ENCODE measurements at regions not wholly inside any gene's neighbourhood (a gene's known extent, or its start where the extent isn't known, plus 50 kb on each side); places are given as distances from the start of the nearest gene placed in this dataset.

DNA sequence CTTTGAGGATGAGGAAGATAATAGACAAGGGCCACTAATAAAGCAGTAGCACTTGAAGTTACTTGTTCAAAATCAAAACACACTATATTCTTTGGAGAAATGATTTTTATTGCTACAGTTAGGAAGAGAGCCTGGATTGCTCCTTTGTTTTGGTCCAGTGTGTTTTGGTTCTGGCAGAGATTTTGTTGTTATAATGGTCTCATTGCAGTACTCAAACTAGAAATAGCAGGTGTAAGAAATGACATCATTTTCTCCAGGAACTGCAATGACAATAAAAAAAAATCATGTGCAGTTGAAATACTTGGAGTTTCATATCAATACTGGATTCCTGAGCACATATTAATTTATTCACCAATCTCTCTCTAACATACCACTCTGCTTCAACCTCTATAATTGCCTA lies 490.3 kb downstream of the CCDC85A start:
- Histone ChIP-seq H3K4me3 (replicated peaks; ENCODE audit: low read depth, low read length) (no peak overlapping the region), H3K27me3 (replicated peaks; ENCODE audit: control insufficient read depth, insufficient read depth, low read length) (no peaks in the 10 kb centered on the region), H3K36me3 (ENCODE audit: control insufficient read depth, insufficient read depth, low read length) (no peaks in the 10 kb centered on the region)
- DNase-seq (ENCODE audit: extremely low read depth, insufficient read length), result no peak
- TF ChIP-seq, protein P1, sequence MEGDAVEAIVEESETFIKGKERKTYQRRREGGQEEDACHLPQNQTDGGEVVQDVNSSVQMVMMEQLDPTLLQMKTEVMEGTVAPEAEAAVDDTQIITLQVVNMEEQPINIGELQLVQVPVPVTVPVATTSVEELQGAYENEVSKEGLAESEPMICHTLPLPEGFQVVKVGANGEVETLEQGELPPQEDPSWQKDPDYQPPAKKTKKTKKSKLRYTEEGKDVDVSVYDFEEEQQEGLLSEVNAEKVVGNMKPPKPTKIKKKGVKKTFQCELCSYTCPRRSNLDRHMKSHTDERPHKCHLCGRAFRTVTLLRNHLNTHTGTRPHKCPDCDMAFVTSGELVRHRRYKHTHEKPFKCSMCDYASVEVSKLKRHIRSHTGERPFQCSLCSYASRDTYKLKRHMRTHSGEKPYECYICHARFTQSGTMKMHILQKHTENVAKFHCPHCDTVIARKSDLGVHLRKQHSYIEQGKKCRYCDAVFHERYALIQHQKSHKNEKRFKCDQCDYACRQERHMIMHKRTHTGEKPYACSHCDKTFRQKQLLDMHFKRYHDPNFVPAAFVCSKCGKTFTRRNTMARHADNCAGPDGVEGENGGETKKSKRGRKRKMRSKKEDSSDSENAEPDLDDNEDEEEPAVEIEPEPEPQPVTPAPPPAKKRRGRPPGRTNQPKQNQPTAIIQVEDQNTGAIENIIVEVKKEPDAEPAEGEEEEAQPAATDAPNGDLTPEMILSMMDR (IDR thresholded peaks at IDR 0.05; ENCODE audit: insufficient read depth, low read length, poor library complexity, severe bottlenecking), result no peak

DNA sequence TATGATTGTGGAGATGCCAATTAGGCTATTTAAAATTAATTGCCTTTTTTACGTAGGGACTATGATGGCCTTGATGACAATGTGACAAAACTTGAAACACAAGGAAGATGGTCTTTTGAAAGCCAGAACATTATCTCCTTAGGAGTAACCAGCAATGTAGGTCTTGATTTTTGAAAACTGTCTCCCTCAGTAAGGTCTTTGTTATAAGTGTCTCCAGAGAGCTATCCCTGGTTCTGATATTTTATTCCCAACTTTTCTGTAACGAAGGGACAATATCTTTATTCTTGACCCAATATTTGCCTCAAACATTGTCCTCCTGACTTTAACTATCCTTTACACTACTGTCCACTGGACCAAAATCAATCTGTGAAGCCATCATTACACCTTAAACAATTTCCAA lies 493.2 kb downstream of the CCDC85A start:
- Histone ChIP-seq H3K36me3 (ENCODE audit: control insufficient read depth, insufficient read depth, low read length) (no peaks in the 10 kb centered on the region), H3K27me3 (replicated peaks; ENCODE audit: control insufficient read depth, insufficient read depth, low read length) (no peaks in the 10 kb centered on the region), H3K4me3 (replicated peaks; ENCODE audit: low read depth, low read length) (no peak overlapping the region)
- TF ChIP-seq, protein P1 (IDR thresholded peaks at IDR 0.05; ENCODE audit: insufficient read depth, low read length, poor library complexity, severe bottlenecking), result no peak
- no peak for DNase-seq (ENCODE audit: extremely low read depth, insufficient read length)

DNA sequence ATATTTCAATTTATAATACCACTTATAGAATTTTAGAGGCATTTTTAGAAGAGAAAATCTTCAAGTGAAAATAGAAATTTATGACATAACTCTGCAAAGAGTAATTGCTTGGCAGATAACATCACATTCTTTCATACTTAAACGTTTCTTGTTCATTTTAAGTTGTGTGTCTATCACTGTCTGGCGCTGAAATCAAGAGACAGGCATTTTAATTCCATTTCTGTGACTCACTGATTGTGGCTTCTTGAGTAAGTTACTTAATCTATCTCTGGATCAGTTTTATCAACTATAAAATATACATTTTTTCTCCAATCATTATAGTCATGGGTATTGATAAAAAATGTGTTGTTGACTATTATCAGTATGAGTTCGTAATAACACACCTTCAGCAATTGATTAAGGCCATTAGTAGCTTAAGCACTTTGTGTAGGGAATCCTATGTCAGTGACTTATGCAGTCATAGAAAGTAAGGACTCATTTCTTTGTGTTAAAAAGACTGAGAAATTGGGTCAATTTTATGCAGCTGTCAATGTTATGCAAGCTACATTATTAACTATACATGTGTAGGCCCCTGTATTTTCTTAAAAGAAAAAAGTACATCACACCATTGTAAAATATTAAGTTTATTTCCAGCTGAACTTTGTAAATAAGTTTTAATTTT lies 497.3 kb downstream of the CCDC85A start:
- TF ChIP-seq, protein P1 (IDR thresholded peaks at IDR 0.05; ENCODE audit: insufficient read depth, low read length, poor library complexity, severe bottlenecking), result no peak
- Histone ChIP-seq H3K36me3 (ENCODE audit: control insufficient read depth, insufficient read depth, low read length) (no peaks in the 10 kb centered on the region), H3K4me3 (replicated peaks; ENCODE audit: low read depth, low read length) (no peak overlapping the region), H3K27me3 (replicated peaks; ENCODE audit: control insufficient read depth, insufficient read depth, low read length) (no peaks in the 10 kb centered on the region)
- DNase-seq (ENCODE audit: extremely low read depth, insufficient read length), result no peak

DNA sequence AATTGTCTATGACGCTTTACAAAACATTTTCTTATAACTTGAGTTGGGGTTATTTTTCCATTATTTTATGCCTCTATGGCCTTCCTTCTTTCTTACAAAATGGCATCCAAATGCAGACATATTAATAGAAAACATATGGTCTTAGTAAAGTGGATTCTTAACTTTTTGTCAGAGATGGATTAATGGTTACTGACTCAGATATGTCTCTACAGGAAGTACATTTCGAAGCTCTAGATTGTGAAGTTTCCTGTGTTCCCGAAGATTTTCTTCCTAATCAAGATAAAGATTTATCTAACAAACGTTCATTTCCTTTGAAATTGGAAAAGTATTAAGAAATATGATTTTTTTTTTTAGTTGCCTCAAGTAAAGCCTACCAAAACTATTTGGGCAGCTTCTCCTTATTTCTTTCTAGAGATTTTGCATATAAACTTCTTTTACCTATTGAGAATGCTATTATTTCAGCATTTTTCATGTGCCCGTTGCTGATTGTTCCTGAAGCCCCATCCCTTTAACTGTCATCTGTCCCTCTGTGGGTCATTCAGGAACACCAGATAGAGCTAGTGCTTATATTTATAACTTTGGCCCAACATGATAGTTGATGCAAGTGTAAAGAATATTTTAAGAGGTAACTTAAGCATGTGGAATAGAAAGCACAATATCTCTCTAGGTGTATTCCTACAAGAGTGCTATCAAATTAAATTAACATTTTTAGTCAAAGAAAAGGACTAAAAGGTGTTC lies 498.0 kb downstream of the CCDC85A start:
- TF ChIP-seq, protein P1 (IDR thresholded peaks at IDR 0.05; ENCODE audit: insufficient read depth, low read length, poor library complexity, severe bottlenecking), result no peak
- Histone ChIP-seq H3K36me3 (ENCODE audit: control insufficient read depth, insufficient read depth, low read length) (no peaks in the 10 kb centered on the region), H3K4me3 (replicated peaks; ENCODE audit: low read depth, low read length) (no peak overlapping the region), H3K27me3 (replicated peaks; ENCODE audit: control insufficient read depth, insufficient read depth, low read length) (no peaks in the 10 kb centered on the region)
- DNase-seq (ENCODE audit: extremely low read depth, insufficient read length), result no peak

DNA sequence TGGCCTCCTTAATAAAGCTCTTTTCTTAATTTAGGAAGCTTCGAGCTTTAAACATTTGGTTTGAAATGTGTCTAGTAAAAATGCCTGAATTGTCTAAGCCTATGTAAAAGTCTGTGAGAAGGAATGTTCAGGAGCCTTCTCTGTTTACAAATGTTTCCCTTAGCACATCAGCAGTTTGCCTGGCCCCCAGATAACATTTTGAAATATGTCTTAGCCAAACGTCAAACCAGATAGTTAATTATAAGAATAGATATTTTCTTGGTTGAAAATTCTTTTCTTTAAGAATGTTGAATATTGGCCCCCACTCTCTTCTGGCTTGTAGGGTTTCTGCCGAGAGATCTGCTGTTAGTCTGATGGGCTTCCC lies 498.6 kb downstream of the CCDC85A start:
- DNase-seq (ENCODE audit: extremely low read depth, insufficient read length), result no peak
- no peaks in the 10 kb centered on the region for H3K27me3 ChIP-seq (replicated peaks; ENCODE audit: control insufficient read depth, insufficient read depth, low read length)
- H3K36me3 ChIP-seq (ENCODE audit: control insufficient read depth, insufficient read depth, low read length), result no peaks in the 10 kb centered on the region
- TF ChIP-seq, protein P1 (IDR thresholded peaks at IDR 0.05; ENCODE audit: insufficient read depth, low read length, poor library complexity, severe bottlenecking), result no peak
- H3K4me3 ChIP-seq (replicated peaks; ENCODE audit: low read depth, low read length), result no peak overlapping the region
